GM12864 (cell line): ENCODE measurements at regions not wholly inside any gene's neighbourhood (a gene's known extent, or its start where the extent isn't known, plus 50 kb on each side); places are given as distances from the start of the nearest gene placed in this dataset.

Experiments used
- DNase-seq: peaks from one replicate; pipeline ENCODE4 v3.0.0-alpha.2; 2011; ENCODE audit warnings: low read depth
- H3K4me3 ChIP-seq: 2 replicates; pipeline ENCODE4 v1.5.1; 2011; ENCODE audit warnings: mild to moderate bottlenecking, low read depth, low read length, control low read depth
- TF ChIP-seq, protein P1 (sequence below): IDR thresholded peaks from 2 replicates; pipeline ENCODE4 v1.5.1; 2011; ENCODE audit warnings: low read depth, mild to moderate bottlenecking, moderate library complexity, low read length, control low read depth, inconsistent platforms; ENCODE audit errors: missing control alignments

DNA sequence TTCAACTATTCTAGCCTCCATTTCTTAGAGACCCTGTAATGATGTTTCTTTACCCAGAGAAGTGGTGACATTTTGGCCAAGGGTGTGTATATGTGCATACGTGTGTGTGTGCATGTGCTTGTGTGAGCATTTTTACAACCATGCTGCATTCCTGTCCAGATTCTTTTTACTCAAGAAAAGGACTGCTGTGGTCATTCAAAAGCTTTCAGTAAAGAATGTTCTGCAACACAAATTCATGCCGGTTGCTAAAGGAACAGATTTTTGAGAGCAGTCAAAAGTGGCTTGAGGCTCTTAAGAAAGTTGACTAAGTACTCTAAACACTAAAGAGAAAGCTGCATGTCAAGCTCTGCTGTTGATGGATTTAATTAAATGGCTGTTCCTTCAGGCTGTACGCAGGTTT, 65.0 kb upstream of the FMR1 start:
- no peak overlapping the region for H3K4me3 ChIP-seq
- TF ChIP-seq, protein P1, sequence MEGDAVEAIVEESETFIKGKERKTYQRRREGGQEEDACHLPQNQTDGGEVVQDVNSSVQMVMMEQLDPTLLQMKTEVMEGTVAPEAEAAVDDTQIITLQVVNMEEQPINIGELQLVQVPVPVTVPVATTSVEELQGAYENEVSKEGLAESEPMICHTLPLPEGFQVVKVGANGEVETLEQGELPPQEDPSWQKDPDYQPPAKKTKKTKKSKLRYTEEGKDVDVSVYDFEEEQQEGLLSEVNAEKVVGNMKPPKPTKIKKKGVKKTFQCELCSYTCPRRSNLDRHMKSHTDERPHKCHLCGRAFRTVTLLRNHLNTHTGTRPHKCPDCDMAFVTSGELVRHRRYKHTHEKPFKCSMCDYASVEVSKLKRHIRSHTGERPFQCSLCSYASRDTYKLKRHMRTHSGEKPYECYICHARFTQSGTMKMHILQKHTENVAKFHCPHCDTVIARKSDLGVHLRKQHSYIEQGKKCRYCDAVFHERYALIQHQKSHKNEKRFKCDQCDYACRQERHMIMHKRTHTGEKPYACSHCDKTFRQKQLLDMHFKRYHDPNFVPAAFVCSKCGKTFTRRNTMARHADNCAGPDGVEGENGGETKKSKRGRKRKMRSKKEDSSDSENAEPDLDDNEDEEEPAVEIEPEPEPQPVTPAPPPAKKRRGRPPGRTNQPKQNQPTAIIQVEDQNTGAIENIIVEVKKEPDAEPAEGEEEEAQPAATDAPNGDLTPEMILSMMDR: no peak
- DNase-seq: no peak

DNA sequence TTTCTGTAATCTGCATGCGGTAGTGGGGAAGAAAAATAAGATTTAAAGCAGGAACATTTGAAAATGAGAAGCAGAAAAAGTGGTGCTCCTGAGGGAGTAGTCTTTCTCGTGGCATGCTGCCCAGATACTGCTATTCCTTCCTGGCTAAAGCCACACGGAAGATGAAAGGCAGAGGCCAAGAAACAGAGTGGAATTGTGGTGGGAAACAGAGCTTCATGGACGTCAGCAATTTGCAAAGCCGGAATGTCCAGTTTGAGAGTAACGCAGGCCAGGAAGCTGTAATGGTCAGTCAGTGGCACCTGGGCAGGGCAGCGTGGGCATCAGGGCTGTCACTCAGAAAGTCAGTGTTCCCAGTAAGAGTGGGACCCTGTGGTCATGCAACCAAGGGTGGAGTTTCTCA, 63.7 kb upstream of the FMR1 start:
- no peak for DNase-seq
- no peak overlapping the region for H3K4me3 ChIP-seq
- TF ChIP-seq, protein P1: no peak

DNA sequence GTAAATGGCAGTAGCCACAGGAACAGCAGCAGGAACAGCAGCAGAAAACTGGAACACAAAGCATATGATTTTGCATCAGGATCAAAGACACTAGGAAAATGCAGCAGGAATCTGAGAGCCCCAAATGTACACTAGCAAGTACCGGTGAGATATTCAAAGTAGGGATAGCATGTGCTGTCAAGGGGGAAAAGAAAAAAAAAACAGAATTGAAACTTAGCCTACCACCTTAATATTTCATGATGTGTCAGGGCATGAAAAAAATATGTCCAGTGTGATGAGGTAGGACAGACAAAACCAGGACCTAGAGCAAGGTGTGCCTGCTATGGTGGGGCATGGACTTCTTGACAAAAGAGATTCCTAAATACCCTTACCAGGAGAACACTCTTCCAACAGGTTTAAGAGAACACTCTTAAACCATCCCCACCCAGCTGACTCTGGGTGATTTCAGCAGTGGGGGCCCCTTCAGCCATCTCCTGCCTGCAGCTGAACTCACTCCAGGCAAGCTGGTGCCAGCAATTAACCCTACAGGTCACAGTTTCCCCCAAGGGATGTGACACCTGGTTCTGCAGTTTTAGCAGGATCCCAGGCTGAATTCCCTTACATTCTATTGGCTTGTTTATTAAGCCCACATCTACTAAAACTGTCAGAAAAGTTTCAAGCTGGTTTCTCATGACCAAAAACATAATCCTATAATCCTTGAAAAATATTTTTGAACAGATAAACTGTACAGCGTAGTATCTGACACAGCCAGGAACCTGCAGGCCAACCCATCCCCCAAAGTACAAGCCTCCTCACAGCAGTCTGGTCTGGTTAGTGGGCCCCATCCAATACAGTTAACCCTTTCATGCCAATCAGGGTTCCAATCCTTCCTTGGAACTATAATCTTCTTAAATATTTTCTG, 62.9 kb upstream of the FMR1 start:
- no peak overlapping the region for H3K4me3 ChIP-seq
- TF ChIP-seq, protein P1: no peak
- no peak for DNase-seq

DNA sequence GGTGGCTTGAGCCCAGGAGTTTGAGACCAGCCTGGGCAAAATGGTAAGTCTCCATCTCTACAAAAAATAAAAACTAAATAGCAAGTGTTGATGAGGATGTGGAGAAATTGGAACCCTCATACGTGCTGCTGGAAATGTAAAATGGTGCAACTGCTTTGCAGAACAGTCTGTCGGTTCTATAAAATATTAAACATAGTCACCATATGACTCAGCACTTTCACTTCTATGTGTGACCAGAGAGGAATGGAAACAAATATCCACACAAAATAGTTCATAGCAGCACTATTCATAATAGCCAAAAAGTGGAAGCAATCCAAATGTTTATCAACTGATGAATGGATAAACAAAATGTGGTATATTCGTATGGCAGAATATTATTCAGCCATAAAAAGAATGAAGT, 60.8 kb upstream of the FMR1 start:
- H3K4me3 ChIP-seq: no peak overlapping the region
- no peak for DNase-seq
- TF ChIP-seq, protein P1: no peak

GRCh38 chrX:147853701-147854100, 58.0 kb upstream of the FMR1 start:
- H3K4me3 ChIP-seq: no peak overlapping the region
- TF ChIP-seq, protein P1: no peak
- DNase-seq: no peak

- TF ChIP-seq, protein P1: no peak
- no peak overlapping the region for H3K4me3 ChIP-seq
- no peak for DNase-seq
Measured at GRCh38 chrX:147859666-147860065, 52.1 kb upstream of the FMR1 start.
